ENCODE measurements at regions not wholly inside any gene's neighbourhood (a gene's known extent, or its start where the extent isn't known, plus 50 kb on each side); places are given as distances from the start of the nearest gene placed in this dataset.

DNA sequence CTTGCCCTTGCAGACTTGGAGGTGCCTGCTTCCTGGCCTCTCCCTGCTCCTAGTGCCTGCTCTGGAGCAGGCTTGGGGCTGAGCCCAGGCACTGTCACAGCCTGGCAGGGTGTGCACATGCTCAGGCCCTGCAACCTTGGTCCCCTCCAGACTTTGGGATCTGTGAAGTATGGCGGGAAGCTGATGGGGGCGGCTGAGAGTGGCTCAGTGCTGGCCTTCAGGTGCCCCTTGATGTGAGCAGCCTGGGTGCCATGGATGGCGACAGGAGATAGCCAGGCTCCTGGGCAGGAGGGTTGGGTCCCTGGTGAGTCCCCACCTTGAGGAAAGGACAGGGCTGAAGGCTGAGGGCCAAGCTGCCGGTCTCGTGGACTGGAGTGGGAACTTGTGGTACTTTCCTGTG is 700.4 kb upstream of the KCND2 start:
- 98% methylated on average over 5 of the region's 5 CpGs for WGBS
- Histone ChIP-seq H3K18ac (ENCODE audit: low read depth in 1 of 2, low read length in 2 of 2) (no peak overlapping the region), H3K4me1 (ENCODE audit: control insufficient read depth, insufficient read depth, low read depth, low read length) (peaks cover 5% of the 10 kb centered on the region), H3K23ac (ENCODE audit: low read length in 2 of 2) (peak overlapping the region in 1 of 2 experiments; percentile 75), H3K36me3 (ENCODE audit: control insufficient read depth in 1 of 2, insufficient read depth in 2 of 2, low read depth in 1 of 2, low read length in 2 of 2) (no peaks in the 10 kb centered on the region), H2AFZ (ENCODE audit: low read depth, low read length) (no peak overlapping the region), H3K4me2 (ENCODE audit: low read length, poor library complexity, severe bottlenecking) (no peak overlapping the region), H4K8ac (ENCODE audit: low read length) (no peak overlapping the region), H3K27ac (ENCODE audit: low read length, poor library complexity, severe bottlenecking) (no peak overlapping the region), H3K4me3 (ENCODE audit: insufficient read depth in 1 of 2, low read depth in 1 of 2, low read length in 2 of 2) (no peak overlapping the region), H3K14ac (ENCODE audit: low read length in 2 of 2) (peak overlapping the region in 1 of 2 experiments; percentile 48), H4K91ac (ENCODE audit: low read length) (no peak overlapping the region), H2BK15ac (ENCODE audit: low read depth, poor library complexity, severe bottlenecking) (no peak overlapping the region), H3K4ac (ENCODE audit: low read depth in 1 of 2, low read length in 2 of 2) (no peak overlapping the region), H3K27me3 (ENCODE audit: control insufficient read depth in 1 of 2, insufficient read depth in 1 of 2, low read length in 2 of 2) (no peaks in the 10 kb centered on the region), H2AK5ac (ENCODE audit: low read length, severe bottlenecking) (no peak overlapping the region), H2BK120ac (ENCODE audit: low read depth, low read length) (no peak overlapping the region), H3K9ac (ENCODE audit: low read length) (no peak overlapping the region), H2BK12ac (ENCODE audit: low read length in 2 of 2) (no peak overlapping the region), H2BK5ac (ENCODE audit: low read depth, low read length, poor library complexity, severe bottlenecking) (no peak overlapping the region), H3K79me1 (replicated peaks; ENCODE audit: low read length, poor library complexity, severe bottlenecking) (no peaks in the 10 kb centered on the region), H3K9me3 (ENCODE audit: control insufficient read depth, low read length) (peaks cover 9% of the 10 kb centered on the region)
- no peak for DNase-seq

DNA sequence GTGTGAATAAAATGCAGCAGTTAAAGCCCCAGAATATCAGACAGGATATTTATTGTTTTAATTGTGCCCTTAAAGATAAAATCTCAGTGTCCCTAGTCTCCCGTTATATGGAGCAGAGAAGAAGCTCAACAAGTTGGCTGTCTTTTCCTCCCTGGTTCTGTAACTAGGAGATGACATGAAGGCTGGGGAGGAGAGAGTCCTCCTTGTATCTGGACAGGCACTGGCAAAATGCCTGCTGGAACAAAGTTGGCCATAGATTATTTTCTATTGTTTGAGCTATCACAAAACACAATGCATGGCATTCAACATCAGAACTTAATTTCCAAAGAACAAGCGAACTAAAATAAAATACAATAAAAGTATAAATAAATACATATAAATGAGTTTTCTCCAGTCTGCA is 694.9 kb upstream of the KCND2 start:
- H3K79me1 ChIP-seq (replicated peaks; ENCODE audit: low read length, poor library complexity, severe bottlenecking), result no peaks in the 10 kb centered on the region
- 81% methylated on average over 1 of the region's 2 CpGs for WGBS
- H2BK120ac ChIP-seq (ENCODE audit: low read depth, low read length), result no peak overlapping the region
- H3K36me3 ChIP-seq (ENCODE audit: control insufficient read depth in 1 of 2, insufficient read depth in 2 of 2, low read depth in 1 of 2, low read length in 2 of 2), result no peaks in the 10 kb centered on the region
- no peak overlapping the region for H3K9ac ChIP-seq (ENCODE audit: low read length)
- no peak overlapping the region for H3K4me3 ChIP-seq (ENCODE audit: insufficient read depth in 1 of 2, low read depth in 1 of 2, low read length in 2 of 2)
- H2BK5ac ChIP-seq (ENCODE audit: low read depth, low read length, poor library complexity, severe bottlenecking), result no peak overlapping the region
- H3K4me1 ChIP-seq (ENCODE audit: control insufficient read depth, insufficient read depth, low read depth, low read length), result no peaks in the 10 kb centered on the region
- no peak overlapping the region for H3K27ac ChIP-seq (ENCODE audit: low read length, poor library complexity, severe bottlenecking)
- no peak overlapping the region for H4K8ac ChIP-seq (ENCODE audit: low read length)
- no peak overlapping the region for H3K14ac ChIP-seq (ENCODE audit: low read length in 2 of 2)
- no peak overlapping the region for H2BK12ac ChIP-seq (ENCODE audit: low read length in 2 of 2)
- H3K23ac ChIP-seq (ENCODE audit: low read length in 2 of 2), result no peak overlapping the region
- no peak overlapping the region for H3K18ac ChIP-seq (ENCODE audit: low read depth in 1 of 2, low read length in 2 of 2)
- no peak overlapping the region for H4K91ac ChIP-seq (ENCODE audit: low read length)
- no peaks in the 10 kb centered on the region for H3K27me3 ChIP-seq (ENCODE audit: control insufficient read depth in 1 of 2, insufficient read depth in 1 of 2, low read length in 2 of 2)
- H3K4me2 ChIP-seq (ENCODE audit: low read length, poor library complexity, severe bottlenecking), result no peak overlapping the region
- H3K4ac ChIP-seq (ENCODE audit: low read depth in 1 of 2, low read length in 2 of 2), result no peak overlapping the region
- H2AK5ac ChIP-seq (ENCODE audit: low read length, severe bottlenecking), result no peak overlapping the region
- H2AFZ ChIP-seq (ENCODE audit: low read depth, low read length), result no peak overlapping the region
- no peak overlapping the region for H2BK15ac ChIP-seq (ENCODE audit: low read depth, poor library complexity, severe bottlenecking)
- H3K9me3 ChIP-seq (ENCODE audit: control insufficient read depth, low read length), result peaks cover 4% of the 10 kb centered on the region
- DNase-seq, result no peak

DNA sequence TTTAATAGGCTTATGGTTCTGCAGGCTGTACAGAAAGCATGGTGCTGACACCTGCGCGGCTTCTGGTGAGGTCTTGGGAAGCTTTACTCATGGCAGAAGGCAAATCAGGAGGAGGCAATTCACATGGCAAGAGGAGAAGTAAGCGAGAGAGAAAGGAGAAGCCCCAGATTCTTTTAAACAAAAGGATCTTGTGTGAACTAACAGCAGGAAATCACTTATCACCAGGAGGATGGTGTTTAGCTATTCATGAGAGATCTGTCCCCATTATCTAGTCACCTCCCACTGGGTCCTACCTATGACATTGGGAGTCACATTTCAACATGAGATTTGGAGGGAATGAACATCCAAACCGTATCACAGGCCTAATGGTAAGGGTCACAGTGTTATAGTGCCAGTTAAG is 678.0 kb upstream of the KCND2 start:
- no peaks in the 10 kb centered on the region for H3K27me3 ChIP-seq (ENCODE audit: control insufficient read depth in 1 of 2, insufficient read depth in 1 of 2, low read length in 2 of 2)
- no peak overlapping the region for H2BK12ac ChIP-seq (ENCODE audit: low read length in 2 of 2)
- H3K27ac ChIP-seq (ENCODE audit: low read length, poor library complexity, severe bottlenecking), result no peak overlapping the region
- no peak overlapping the region for H3K4me3 ChIP-seq (ENCODE audit: insufficient read depth in 1 of 2, low read depth in 1 of 2, low read length in 2 of 2)
- no peak overlapping the region for H3K23ac ChIP-seq (ENCODE audit: low read length in 2 of 2)
- no peak overlapping the region for H2BK120ac ChIP-seq (ENCODE audit: low read depth, low read length)
- H3K79me1 ChIP-seq (replicated peaks; ENCODE audit: low read length, poor library complexity, severe bottlenecking), result no peaks in the 10 kb centered on the region
- no peak overlapping the region for H3K4ac ChIP-seq (ENCODE audit: low read depth in 1 of 2, low read length in 2 of 2)
- DNase-seq, result no peak
- H3K36me3 ChIP-seq (ENCODE audit: control insufficient read depth in 1 of 2, insufficient read depth in 2 of 2, low read depth in 1 of 2, low read length in 2 of 2), result no peaks in the 10 kb centered on the region
- H3K9ac ChIP-seq (ENCODE audit: low read length), result no peak overlapping the region
- H2BK15ac ChIP-seq (ENCODE audit: low read depth, poor library complexity, severe bottlenecking), result no peak overlapping the region
- no peak overlapping the region for H3K18ac ChIP-seq (ENCODE audit: low read depth in 1 of 2, low read length in 2 of 2)
- H3K9me3 ChIP-seq (ENCODE audit: control insufficient read depth, low read length), result no peaks in the 10 kb centered on the region
- H4K91ac ChIP-seq (ENCODE audit: low read length), result no peak overlapping the region
- H3K4me2 ChIP-seq (ENCODE audit: low read length, poor library complexity, severe bottlenecking), result no peak overlapping the region
- H2BK5ac ChIP-seq (ENCODE audit: low read depth, low read length, poor library complexity, severe bottlenecking), result no peak overlapping the region
- no peak overlapping the region for H3K14ac ChIP-seq (ENCODE audit: low read length in 2 of 2)
- H3K4me1 ChIP-seq (ENCODE audit: control insufficient read depth, insufficient read depth, low read depth, low read length), result no peaks in the 10 kb centered on the region
- no peak overlapping the region for H4K8ac ChIP-seq (ENCODE audit: low read length)
- H2AFZ ChIP-seq (ENCODE audit: low read depth, low read length), result no peak overlapping the region
- H2AK5ac ChIP-seq (ENCODE audit: low read length, severe bottlenecking), result no peak overlapping the region
- WGBS, result 36% methylated on average over 3 of the region's 4 CpGs

DNA sequence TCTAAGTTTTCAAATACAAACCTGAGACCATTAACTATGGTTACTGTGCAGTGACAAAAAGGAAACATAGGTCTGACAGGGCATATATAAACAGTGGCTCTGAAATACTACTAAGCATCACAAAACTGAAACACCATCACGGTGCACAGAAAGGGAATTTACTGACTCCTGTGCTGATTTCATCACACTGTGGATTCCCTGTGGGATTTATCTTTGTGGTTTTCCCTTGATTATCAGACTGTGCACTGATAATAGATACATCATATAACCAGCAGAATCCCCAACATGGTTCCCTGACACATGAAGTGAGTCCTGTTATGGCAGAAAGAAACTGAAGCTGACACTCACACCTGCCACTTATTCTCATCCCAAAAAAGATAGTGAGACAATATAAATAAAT is 676.3 kb upstream of the KCND2 start:
- no peak overlapping the region for H4K8ac ChIP-seq (ENCODE audit: low read length)
- H2AFZ ChIP-seq (ENCODE audit: low read depth, low read length), result no peak overlapping the region
- no peak overlapping the region for H3K4me2 ChIP-seq (ENCODE audit: low read length, poor library complexity, severe bottlenecking)
- no peak overlapping the region for H2BK15ac ChIP-seq (ENCODE audit: low read depth, poor library complexity, severe bottlenecking)
- no peak overlapping the region for H2AK5ac ChIP-seq (ENCODE audit: low read length, severe bottlenecking)
- no peaks in the 10 kb centered on the region for H3K79me1 ChIP-seq (replicated peaks; ENCODE audit: low read length, poor library complexity, severe bottlenecking)
- H3K23ac ChIP-seq (ENCODE audit: low read length in 2 of 2), result no peak overlapping the region
- no peak overlapping the region for H2BK12ac ChIP-seq (ENCODE audit: low read length in 2 of 2)
- no peak overlapping the region for H4K91ac ChIP-seq (ENCODE audit: low read length)
- H3K18ac ChIP-seq (ENCODE audit: low read depth in 1 of 2, low read length in 2 of 2), result no peak overlapping the region
- H3K4ac ChIP-seq (ENCODE audit: low read depth in 1 of 2, low read length in 2 of 2), result no peak overlapping the region
- no peak overlapping the region for H2BK120ac ChIP-seq (ENCODE audit: low read depth, low read length)
- no peak overlapping the region for H3K27ac ChIP-seq (ENCODE audit: low read length, poor library complexity, severe bottlenecking)
- H3K27me3 ChIP-seq (ENCODE audit: control insufficient read depth in 1 of 2, insufficient read depth in 1 of 2, low read length in 2 of 2), result no peaks in the 10 kb centered on the region
- no peaks in the 10 kb centered on the region for H3K9me3 ChIP-seq (ENCODE audit: control insufficient read depth, low read length)
- peak; percentile 57 for DNase-seq
- no peak overlapping the region for H3K14ac ChIP-seq (ENCODE audit: low read length in 2 of 2)
- 67% methylated on average over 1 of the region's 1 CpG for WGBS
- H2BK5ac ChIP-seq (ENCODE audit: low read depth, low read length, poor library complexity, severe bottlenecking), result no peak overlapping the region
- no peak overlapping the region for H3K9ac ChIP-seq (ENCODE audit: low read length)
- no peaks in the 10 kb centered on the region for H3K36me3 ChIP-seq (ENCODE audit: control insufficient read depth in 1 of 2, insufficient read depth in 2 of 2, low read depth in 1 of 2, low read length in 2 of 2)
- H3K4me1 ChIP-seq (ENCODE audit: control insufficient read depth, insufficient read depth, low read depth, low read length), result no peaks in the 10 kb centered on the region
- no peak overlapping the region for H3K4me3 ChIP-seq (ENCODE audit: insufficient read depth in 1 of 2, low read depth in 1 of 2, low read length in 2 of 2)

Data from mesenchymal stem cell (in vitro differentiated cells and primary cell).